Testis (tissue), 2 donors: ENCODE measurements at regions not wholly inside any gene's neighbourhood (a gene's known extent, or its start where the extent isn't known, plus 50 kb on each side); places are given as distances from the start of the nearest gene placed in this dataset.

Source experiments
- DNase-seq: peaks from one replicate; pipeline ENCODE4 v3.0.0-alpha.2; 2019
- H3K27ac ChIP-seq, 2 donors: fragments of 200-600 bp; sonication (generic); one replicate each; pipeline ENCODE4 v1.5.1; 2019
- H3K27me3 ChIP-seq: fragments of 200-600 bp; sonication (generic); one replicate; pipeline ENCODE4 v1.5.1; 2019
- H3K36me3 ChIP-seq: fragments of 200-600 bp; sonication (generic); one replicate; pipeline ENCODE4 v1.5.1; 2017; ENCODE audit warnings: low read depth; ENCODE audit errors: missing control alignments
- H3K4me1 ChIP-seq: fragments of 200-600 bp; sonication (generic); one replicate; pipeline ENCODE4 v1.5.1; 2019
- H3K4me3 ChIP-seq, 2 donors: fragments of 200-600 bp; sonication (generic); one replicate each; pipeline ENCODE4 v1.5.1; 2017 to 2019
- H3K9me3 ChIP-seq: fragments of 200-600 bp; sonication (generic); one replicate; pipeline ENCODE4 v1.5.1; 2017
- POLR2A ChIP-seq: fragments of 450-650 bp; IDR thresholded peaks from one replicate; pipeline ENCODE4 v1.6.1; 2017; ENCODE audit warnings: antibody characterized with exemption, mild to moderate bottlenecking, moderate library complexity
- WGBS, 2 donors: methylation state at CpG; one replicate each; pipeline ENCODE4 v1.1.5; 2018; 5-methylcytosine and 5-hydroxymethylcytosine counted together
- intact Hi-C: fragments of 100-400 bp; cut with DNase I; formaldehyde crosslinking; loops from one replicate; pipeline ENCODE4 v1.15.1; 2023; ENCODE audit warnings: low total_unique reads
- TF ChIP-seq, protein P1 (sequence below), 3 experiments: fragments of 450-650 bp in 2 of 3; fragments of 200-600 bp in 1 of 3; sonication (generic) in 1 of 3; IDR thresholded peaks; one replicate each; pipeline ENCODE4 v1.5.1; 2016 to 2019; ENCODE audit warnings: antibody characterized with exemption in 3 of 3, mild to moderate bottlenecking in 2 of 3, moderate library complexity in 1 of 3

DNA sequence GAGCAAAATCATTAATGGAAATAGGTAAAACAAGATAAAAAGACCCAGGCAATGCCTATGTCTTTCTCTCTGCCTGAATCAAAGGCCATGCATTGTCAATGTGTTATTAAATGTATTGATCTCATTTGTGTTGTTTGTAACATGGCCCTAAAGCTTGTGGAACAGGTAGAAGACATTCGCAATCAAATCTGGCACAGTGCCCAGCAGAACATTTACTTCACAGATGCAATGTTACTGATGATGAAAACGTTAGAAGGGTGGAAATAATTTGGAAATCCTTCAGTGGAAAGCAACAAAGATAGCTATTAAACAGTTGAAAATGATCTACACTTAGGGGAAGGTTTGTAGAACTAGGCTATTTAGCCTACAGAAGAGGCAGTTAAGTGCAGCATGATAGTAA is 368.2 kb downstream of the EPHA4 start:
- no peak for TF ChIP-seq POLR2A
- TF ChIP-seq, protein P1, sequence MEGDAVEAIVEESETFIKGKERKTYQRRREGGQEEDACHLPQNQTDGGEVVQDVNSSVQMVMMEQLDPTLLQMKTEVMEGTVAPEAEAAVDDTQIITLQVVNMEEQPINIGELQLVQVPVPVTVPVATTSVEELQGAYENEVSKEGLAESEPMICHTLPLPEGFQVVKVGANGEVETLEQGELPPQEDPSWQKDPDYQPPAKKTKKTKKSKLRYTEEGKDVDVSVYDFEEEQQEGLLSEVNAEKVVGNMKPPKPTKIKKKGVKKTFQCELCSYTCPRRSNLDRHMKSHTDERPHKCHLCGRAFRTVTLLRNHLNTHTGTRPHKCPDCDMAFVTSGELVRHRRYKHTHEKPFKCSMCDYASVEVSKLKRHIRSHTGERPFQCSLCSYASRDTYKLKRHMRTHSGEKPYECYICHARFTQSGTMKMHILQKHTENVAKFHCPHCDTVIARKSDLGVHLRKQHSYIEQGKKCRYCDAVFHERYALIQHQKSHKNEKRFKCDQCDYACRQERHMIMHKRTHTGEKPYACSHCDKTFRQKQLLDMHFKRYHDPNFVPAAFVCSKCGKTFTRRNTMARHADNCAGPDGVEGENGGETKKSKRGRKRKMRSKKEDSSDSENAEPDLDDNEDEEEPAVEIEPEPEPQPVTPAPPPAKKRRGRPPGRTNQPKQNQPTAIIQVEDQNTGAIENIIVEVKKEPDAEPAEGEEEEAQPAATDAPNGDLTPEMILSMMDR (IDR thresholded peaks at IDR 0.05): no peak
- Histone ChIP-seq H3K36me3 (no peaks in the 10 kb centered on the region), H3K4me1 (no peaks in the 10 kb centered on the region), H3K27me3 (no peaks in the 10 kb centered on the region), H3K4me3 (no peak overlapping the region), H3K27ac (no peak overlapping the region), H3K9me3 (no peaks in the 10 kb centered on the region)
- no peak for DNase-seq
- intact Hi-C loops: no loop called here
- 59 to 62% methylated on average over 2 of the region's 2 CpGs for WGBS, 2 donors

GRCh38 chr2:221204699-221205098 is 367.4 kb downstream of the EPHA4 start:
- DNase-seq: no peak
- no peaks in the 10 kb centered on the region for H3K36me3 ChIP-seq
- H3K27me3 ChIP-seq: no peaks in the 10 kb centered on the region
- H3K4me1 ChIP-seq: no peaks in the 10 kb centered on the region
- WGBS, 2 donors: 49 to 64% methylated on average over 2 of the region's 2 CpGs
- TF ChIP-seq, protein P1 (IDR thresholded peaks at IDR 0.05): no peak
- TF ChIP-seq POLR2A: no peak
- intact Hi-C loops: no loop called here
- H3K27ac ChIP-seq: no peak overlapping the region
- H3K4me3 ChIP-seq: no peak overlapping the region
- no peaks in the 10 kb centered on the region for H3K9me3 ChIP-seq

DNA sequence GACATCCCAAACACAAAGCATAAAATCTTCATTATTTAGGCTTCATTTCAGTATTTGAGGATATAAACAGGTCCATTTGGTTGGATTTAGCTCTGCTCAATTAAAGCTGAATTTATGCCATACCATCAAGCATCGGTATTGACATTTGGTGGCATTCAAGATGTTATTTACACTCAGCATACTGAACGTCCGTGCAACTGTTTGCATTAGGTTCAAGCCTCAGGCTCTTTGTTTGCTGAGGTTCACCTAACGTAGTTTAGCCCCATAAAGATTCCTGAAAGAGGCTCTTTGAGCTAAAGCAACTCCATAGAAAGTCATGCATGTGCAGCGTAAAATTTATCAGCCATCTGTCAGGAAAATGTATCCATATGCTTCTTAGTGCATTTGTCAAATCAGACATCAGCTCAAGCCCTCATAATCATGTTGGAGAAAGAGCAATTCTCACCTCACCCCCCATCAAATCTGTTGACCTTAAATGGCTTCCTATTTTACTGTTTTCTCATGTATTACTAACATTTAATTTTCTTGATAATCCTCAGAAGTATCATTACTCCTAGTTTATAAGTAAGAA is 366.9 kb downstream of the EPHA4 start:
- H3K27ac ChIP-seq: no peak overlapping the region
- no peaks in the 10 kb centered on the region for H3K9me3 ChIP-seq
- intact Hi-C loops: no loop called here
- H3K4me1 ChIP-seq: no peaks in the 10 kb centered on the region
- WGBS, 2 donors: 83 to 85% methylated on average over 5 of the region's 5 CpGs
- H3K36me3 ChIP-seq: no peaks in the 10 kb centered on the region
- TF ChIP-seq, protein P1 (IDR thresholded peaks at IDR 0.05): no peak
- no peak for TF ChIP-seq POLR2A
- H3K27me3 ChIP-seq: no peaks in the 10 kb centered on the region
- no peak for DNase-seq
- H3K4me3 ChIP-seq: no peak overlapping the region

- H3K27ac ChIP-seq: no peak overlapping the region
- no peaks in the 10 kb centered on the region for H3K27me3 ChIP-seq
- H3K4me3 ChIP-seq: no peak overlapping the region
- H3K36me3 ChIP-seq: no peaks in the 10 kb centered on the region
- H3K4me1 ChIP-seq: no peaks in the 10 kb centered on the region
- intact Hi-C loops: no loop called here
- no peaks in the 10 kb centered on the region for H3K9me3 ChIP-seq
- 87 to 96% methylated on average over 2 of the region's 2 CpGs for WGBS, 2 donors
- TF ChIP-seq, protein P1 (IDR thresholded peaks at IDR 0.05): no peak
- TF ChIP-seq POLR2A: no peak
- DNase-seq: no peak
Observed at GRCh38 chr2:221210686-221211085, 361.4 kb downstream of the EPHA4 start.

DNA sequence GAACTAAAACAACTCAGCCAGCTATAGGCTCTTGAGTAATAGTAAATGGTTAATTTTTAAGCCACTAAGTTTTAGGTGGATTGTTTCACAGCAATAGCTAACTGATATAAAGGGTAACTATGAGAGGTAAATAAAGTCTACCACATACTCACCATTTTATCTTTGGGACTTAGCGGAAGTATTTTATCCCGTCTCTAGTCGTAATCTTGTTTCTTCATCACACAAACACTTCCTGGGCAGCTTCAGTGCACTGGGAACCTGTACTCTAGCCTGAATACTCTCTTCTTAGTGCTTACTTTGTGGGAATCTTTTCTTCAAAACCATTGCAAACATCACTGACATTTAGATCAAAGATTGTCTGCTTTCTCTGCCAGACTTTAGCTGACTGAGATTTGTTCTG is 360.5 kb downstream of the EPHA4 start:
- WGBS, 2 donors: 95 to 96% methylated on average over 3 of the region's 3 CpGs
- DNase-seq: no peak
- intact Hi-C loops: no loop called here
- no peaks in the 10 kb centered on the region for H3K27me3 ChIP-seq
- no peaks in the 10 kb centered on the region for H3K9me3 ChIP-seq
- H3K27ac ChIP-seq: no peak overlapping the region
- no peak overlapping the region for H3K4me3 ChIP-seq
- no peaks in the 10 kb centered on the region for H3K36me3 ChIP-seq
- H3K4me1 ChIP-seq: no peaks in the 10 kb centered on the region
- no peak for TF ChIP-seq POLR2A
- TF ChIP-seq, protein P1 (IDR thresholded peaks at IDR 0.05): no peak
